ENCODE measurements at regions not wholly inside any gene's neighbourhood (a gene's known extent, or its start where the extent isn't known, plus 50 kb on each side); places are given as distances from the start of the nearest gene placed in this dataset.

DNA sequence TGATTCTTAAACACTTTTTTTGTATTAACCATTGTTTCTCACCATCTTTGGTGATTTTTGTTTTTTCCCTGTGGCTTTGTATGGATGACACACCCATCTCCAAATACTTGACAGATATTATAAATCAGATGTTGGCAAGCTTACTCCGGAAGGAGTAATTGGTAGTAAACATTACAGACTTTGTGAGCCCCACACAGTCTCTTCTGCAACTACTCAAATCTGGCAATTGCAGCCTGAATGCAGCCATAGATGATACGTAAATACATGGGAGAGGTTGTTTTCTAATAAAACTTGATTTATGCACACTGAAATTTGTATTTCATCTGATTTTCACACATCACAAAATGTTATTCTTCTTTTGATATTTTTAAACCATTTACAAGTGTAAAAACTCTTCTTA, 331.5 kb downstream of the ARPP21 start:
- Histone ChIP-seq H3K4ac (ENCODE audit: low read depth, low read length) (no peak overlapping the region), H2BK5ac (ENCODE audit: low read length) (no peak overlapping the region), H3K79me2 (ENCODE audit: control insufficient read depth, insufficient read depth, low read length) (no peaks in the 10 kb centered on the region), H3K4me3 (ENCODE audit: low read length) (no peak overlapping the region), H3K27ac (ENCODE audit: low read depth, low read length) (no peak overlapping the region), H2BK15ac (replicated peaks; ENCODE audit: low read depth) (no peak overlapping the region), H3K79me1 (ENCODE audit: low read length) (no peaks in the 10 kb centered on the region), H3K36me3 (ENCODE audit: control insufficient read depth, insufficient read depth, low read length) (no peaks in the 10 kb centered on the region), H3K18ac (ENCODE audit: low read length) (no peak overlapping the region), H3K56ac (ENCODE audit: low read length) (no peak overlapping the region), H2BK120ac (ENCODE audit: low read depth, low read length) (no peak overlapping the region), H3K23ac (ENCODE audit: low read length) (no peak overlapping the region), H4K8ac (ENCODE audit: low read depth, low read length) (no peak overlapping the region), H4K5ac (ENCODE audit: low read length) (no peak overlapping the region), H3K4me1 (ENCODE audit: control insufficient read depth, low read depth, low read length) (no peaks in the 10 kb centered on the region), H3K27me3 (ENCODE audit: insufficient read depth, low read length, poor library complexity) (no peaks in the 10 kb centered on the region), H3K9ac (ENCODE audit: low read length) (no peak overlapping the region), H2AK5ac (ENCODE audit: low read length) (no peak overlapping the region), H3K4me2 (ENCODE audit: low read length) (no peak overlapping the region)
- no peak for DNase-seq
- WGBS (ENCODE audit: extremely low coverage, insufficient coverage, low lambda C conversion rate) = no CpG with 5 or more reads among the region's 2 CpGs

DNA sequence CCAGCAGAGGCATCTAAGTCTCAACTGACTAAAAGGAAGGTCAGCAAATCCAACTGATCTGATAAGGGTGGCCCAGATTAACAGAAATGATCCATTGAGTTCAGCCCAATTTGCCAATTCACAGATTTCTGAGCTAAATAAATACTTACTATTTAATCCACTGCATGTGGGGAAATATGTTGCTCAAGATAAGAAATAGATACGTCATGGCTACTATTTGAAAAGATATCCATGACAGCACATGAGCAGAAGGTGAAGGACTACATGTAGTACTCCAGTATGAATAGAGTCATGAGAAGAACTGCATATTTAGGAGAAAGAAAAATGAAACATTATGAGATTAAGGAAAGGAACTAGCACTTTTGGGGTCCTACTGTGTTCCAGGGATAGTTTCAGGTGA, 332.4 kb downstream of the ARPP21 start:
- Histone ChIP-seq H3K79me2 (ENCODE audit: control insufficient read depth, insufficient read depth, low read length) (no peaks in the 10 kb centered on the region), H2AK5ac (ENCODE audit: low read length) (no peak overlapping the region), H3K9ac (ENCODE audit: low read length) (no peak overlapping the region), H3K4ac (ENCODE audit: low read depth, low read length) (no peak overlapping the region), H3K56ac (ENCODE audit: low read length) (no peak overlapping the region), H3K18ac (ENCODE audit: low read length) (no peak overlapping the region), H4K5ac (ENCODE audit: low read length) (no peak overlapping the region), H3K4me3 (ENCODE audit: low read length) (no peak overlapping the region), H3K79me1 (ENCODE audit: low read length) (no peaks in the 10 kb centered on the region), H2BK120ac (ENCODE audit: low read depth, low read length) (no peak overlapping the region), H3K27me3 (ENCODE audit: insufficient read depth, low read length, poor library complexity) (no peaks in the 10 kb centered on the region), H2BK15ac (replicated peaks; ENCODE audit: low read depth) (no peak overlapping the region), H3K23ac (ENCODE audit: low read length) (no peak overlapping the region), H3K4me2 (ENCODE audit: low read length) (no peak overlapping the region), H3K36me3 (ENCODE audit: control insufficient read depth, insufficient read depth, low read length) (no peaks in the 10 kb centered on the region), H2BK5ac (ENCODE audit: low read length) (no peak overlapping the region), H3K4me1 (ENCODE audit: control insufficient read depth, low read depth, low read length) (no peaks in the 10 kb centered on the region), H4K8ac (ENCODE audit: low read depth, low read length) (no peak overlapping the region), H3K27ac (ENCODE audit: low read depth, low read length) (no peak overlapping the region)
- WGBS (ENCODE audit: extremely low coverage, insufficient coverage, low lambda C conversion rate) = no CpG with 5 or more reads among the region's 1 CpG
- DNase-seq = no peak

DNA sequence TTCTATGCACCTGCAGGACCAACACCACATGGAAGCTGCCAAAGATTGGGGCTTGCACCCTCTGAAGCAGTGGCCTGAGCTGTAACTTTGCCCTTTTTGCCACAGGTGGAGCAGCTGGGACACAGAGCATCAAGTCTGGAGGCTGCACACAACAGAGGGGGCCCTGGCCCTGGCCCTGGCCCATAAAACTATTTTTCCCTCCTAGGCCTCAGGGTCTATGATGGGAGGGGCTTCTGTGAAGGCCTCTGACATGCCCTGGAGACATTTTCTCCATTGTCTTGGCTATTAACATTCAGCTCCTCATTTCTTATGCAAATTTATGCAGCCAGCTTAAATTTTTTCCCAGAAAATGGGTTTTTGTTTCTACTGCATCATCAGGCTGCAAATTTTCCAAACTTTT, 335.5 kb downstream of the ARPP21 start:
- H2BK15ac ChIP-seq (replicated peaks; ENCODE audit: low read depth) = no peak overlapping the region
- no peak overlapping the region for H2BK120ac ChIP-seq (ENCODE audit: low read depth, low read length)
- no peaks in the 10 kb centered on the region for H3K4me1 ChIP-seq (ENCODE audit: control insufficient read depth, low read depth, low read length)
- H3K27me3 ChIP-seq (ENCODE audit: insufficient read depth, low read length, poor library complexity) = no peaks in the 10 kb centered on the region
- H2AK5ac ChIP-seq (ENCODE audit: low read length) = no peak overlapping the region
- H3K4ac ChIP-seq (ENCODE audit: low read depth, low read length) = no peak overlapping the region
- H4K8ac ChIP-seq (ENCODE audit: low read depth, low read length) = no peak overlapping the region
- no peak overlapping the region for H3K18ac ChIP-seq (ENCODE audit: low read length)
- H4K5ac ChIP-seq (ENCODE audit: low read length) = no peak overlapping the region
- no peak for DNase-seq
- no peak overlapping the region for H3K4me2 ChIP-seq (ENCODE audit: low read length)
- H3K9ac ChIP-seq (ENCODE audit: low read length) = no peak overlapping the region
- H3K4me3 ChIP-seq (ENCODE audit: low read length) = no peak overlapping the region
- H3K79me1 ChIP-seq (ENCODE audit: low read length) = no peaks in the 10 kb centered on the region
- H3K79me2 ChIP-seq (ENCODE audit: control insufficient read depth, insufficient read depth, low read length) = no peaks in the 10 kb centered on the region
- no peak overlapping the region for H3K23ac ChIP-seq (ENCODE audit: low read length)
- no peak overlapping the region for H3K56ac ChIP-seq (ENCODE audit: low read length)
- H2BK5ac ChIP-seq (ENCODE audit: low read length) = no peak overlapping the region
- no peaks in the 10 kb centered on the region for H3K36me3 ChIP-seq (ENCODE audit: control insufficient read depth, insufficient read depth, low read length)
- H3K27ac ChIP-seq (ENCODE audit: low read depth, low read length) = no peak overlapping the region

- H3K79me1 ChIP-seq (ENCODE audit: low read length) = no peaks in the 10 kb centered on the region
- H3K4me3 ChIP-seq (ENCODE audit: low read length) = no peak overlapping the region
- no peak overlapping the region for H4K8ac ChIP-seq (ENCODE audit: low read depth, low read length)
- no peak overlapping the region for H3K27ac ChIP-seq (ENCODE audit: low read depth, low read length)
- H2BK15ac ChIP-seq (replicated peaks; ENCODE audit: low read depth) = no peak overlapping the region
- H3K56ac ChIP-seq (ENCODE audit: low read length) = no peak overlapping the region
- no peak overlapping the region for H3K4me2 ChIP-seq (ENCODE audit: low read length)
- no peak overlapping the region for H3K4ac ChIP-seq (ENCODE audit: low read depth, low read length)
- H2AK5ac ChIP-seq (ENCODE audit: low read length) = no peak overlapping the region
- H2BK5ac ChIP-seq (ENCODE audit: low read length) = no peak overlapping the region
- no peaks in the 10 kb centered on the region for H3K36me3 ChIP-seq (ENCODE audit: control insufficient read depth, insufficient read depth, low read length)
- H3K4me1 ChIP-seq (ENCODE audit: control insufficient read depth, low read depth, low read length) = no peaks in the 10 kb centered on the region
- H3K27me3 ChIP-seq (ENCODE audit: insufficient read depth, low read length, poor library complexity) = no peaks in the 10 kb centered on the region
- no peak overlapping the region for H4K5ac ChIP-seq (ENCODE audit: low read length)
- no peaks in the 10 kb centered on the region for H3K79me2 ChIP-seq (ENCODE audit: control insufficient read depth, insufficient read depth, low read length)
- H3K18ac ChIP-seq (ENCODE audit: low read length) = no peak overlapping the region
- DNase-seq = no peak
- H3K23ac ChIP-seq (ENCODE audit: low read length) = no peak overlapping the region
- H2BK120ac ChIP-seq (ENCODE audit: low read depth, low read length) = no peak overlapping the region
- no peak overlapping the region for H3K9ac ChIP-seq (ENCODE audit: low read length)
Observed at GRCh38 chr3:35986161-35986560, 346.8 kb downstream of the ARPP21 start.

GRCh38 chr3:35987386-35987785, 348.1 kb downstream of the ARPP21 start:
- H3K4me1 ChIP-seq (ENCODE audit: control insufficient read depth, low read depth, low read length) = no peaks in the 10 kb centered on the region
- no peak overlapping the region for H2BK120ac ChIP-seq (ENCODE audit: low read depth, low read length)
- no peaks in the 10 kb centered on the region for H3K27me3 ChIP-seq (ENCODE audit: insufficient read depth, low read length, poor library complexity)
- H2AK5ac ChIP-seq (ENCODE audit: low read length) = no peak overlapping the region
- H3K23ac ChIP-seq (ENCODE audit: low read length) = no peak overlapping the region
- no peaks in the 10 kb centered on the region for H3K36me3 ChIP-seq (ENCODE audit: control insufficient read depth, insufficient read depth, low read length)
- no peak overlapping the region for H3K56ac ChIP-seq (ENCODE audit: low read length)
- H2BK5ac ChIP-seq (ENCODE audit: low read length) = no peak overlapping the region
- no peaks in the 10 kb centered on the region for H3K79me1 ChIP-seq (ENCODE audit: low read length)
- no peak overlapping the region for H3K27ac ChIP-seq (ENCODE audit: low read depth, low read length)
- H3K4me3 ChIP-seq (ENCODE audit: low read length) = no peak overlapping the region
- no peak for DNase-seq
- no peak overlapping the region for H3K9ac ChIP-seq (ENCODE audit: low read length)
- no peak overlapping the region for H3K18ac ChIP-seq (ENCODE audit: low read length)
- H4K8ac ChIP-seq (ENCODE audit: low read depth, low read length) = no peak overlapping the region
- H3K79me2 ChIP-seq (ENCODE audit: control insufficient read depth, insufficient read depth, low read length) = no peaks in the 10 kb centered on the region
- H3K4me2 ChIP-seq (ENCODE audit: low read length) = no peak overlapping the region
- H3K4ac ChIP-seq (ENCODE audit: low read depth, low read length) = no peak overlapping the region
- H4K5ac ChIP-seq (ENCODE audit: low read length) = no peak overlapping the region
- H2BK15ac ChIP-seq (replicated peaks; ENCODE audit: low read depth) = no peak overlapping the region

DNA sequence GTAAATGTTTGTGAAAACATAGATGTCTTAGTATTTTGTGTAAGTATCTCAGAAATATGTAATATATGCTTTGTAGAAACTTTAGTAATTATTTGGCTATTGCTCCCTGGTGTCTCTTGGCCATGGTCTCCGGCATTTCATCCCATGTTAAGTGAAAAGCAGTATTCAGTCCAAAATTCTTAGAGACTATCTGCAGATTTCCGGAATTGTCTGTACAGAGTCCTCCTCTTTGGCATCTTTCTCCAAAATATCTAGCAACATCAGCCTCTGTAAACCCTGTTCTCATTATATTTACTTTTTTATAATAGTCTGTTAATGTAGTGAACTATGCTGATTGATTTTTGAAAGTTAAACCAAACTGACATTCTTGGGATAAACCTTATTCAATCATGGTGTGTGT, 352.7 kb downstream of the ARPP21 start:
- H3K79me2 ChIP-seq (ENCODE audit: control insufficient read depth, insufficient read depth, low read length) = no peaks in the 10 kb centered on the region
- no CpG with 5 or more reads among the region's 2 CpGs for WGBS (ENCODE audit: extremely low coverage, insufficient coverage, low lambda C conversion rate)

More for the DNA sequence above, 352.7 kb downstream of the ARPP21 start:
- Histone ChIP-seq H3K27me3 (ENCODE audit: insufficient read depth, low read length, poor library complexity) (no peaks in the 10 kb centered on the region), H2BK120ac (ENCODE audit: low read depth, low read length) (no peak overlapping the region), H3K18ac (ENCODE audit: low read length) (no peak overlapping the region), H3K23ac (ENCODE audit: low read length) (no peak overlapping the region), H2BK5ac (ENCODE audit: low read length) (no peak overlapping the region), H3K79me1 (ENCODE audit: low read length) (no peaks in the 10 kb centered on the region), H3K4me2 (ENCODE audit: low read length) (no peak overlapping the region), H3K27ac (ENCODE audit: low read depth, low read length) (no peak overlapping the region), H4K8ac (ENCODE audit: low read depth, low read length) (no peak overlapping the region), H4K5ac (ENCODE audit: low read length) (no peak overlapping the region), H3K4ac (ENCODE audit: low read depth, low read length) (no peak overlapping the region), H3K36me3 (ENCODE audit: control insufficient read depth, insufficient read depth, low read length) (no peaks in the 10 kb centered on the region), H3K4me3 (ENCODE audit: low read length) (no peak overlapping the region), H3K9ac (ENCODE audit: low read length) (no peak overlapping the region), H2BK15ac (replicated peaks; ENCODE audit: low read depth) (no peak overlapping the region), H3K4me1 (ENCODE audit: control insufficient read depth, low read depth, low read length) (no peaks in the 10 kb centered on the region), H3K56ac (ENCODE audit: low read length) (no peak overlapping the region), H2AK5ac (ENCODE audit: low read length) (no peak overlapping the region)
- no peak for DNase-seq

Data from mesendoderm (in vitro differentiated cells).